GM19324 (cell line): ENCODE measurements at regions not wholly inside any gene's neighbourhood (a gene's known extent, or its start where the extent isn't known, plus 50 kb on each side); places are given as distances from the start of the nearest gene placed in this dataset.

Experiments used
- ATAC-seq: cut with Tn5 transposase; IDR thresholded peaks from one replicate; pipeline ENCODE4 v1.9.1; 2021; ENCODE audit warnings: mild to moderate bottlenecking, moderate library complexity; ENCODE audit not compliant: unreplicated experiment, low FRiP score

DNA sequence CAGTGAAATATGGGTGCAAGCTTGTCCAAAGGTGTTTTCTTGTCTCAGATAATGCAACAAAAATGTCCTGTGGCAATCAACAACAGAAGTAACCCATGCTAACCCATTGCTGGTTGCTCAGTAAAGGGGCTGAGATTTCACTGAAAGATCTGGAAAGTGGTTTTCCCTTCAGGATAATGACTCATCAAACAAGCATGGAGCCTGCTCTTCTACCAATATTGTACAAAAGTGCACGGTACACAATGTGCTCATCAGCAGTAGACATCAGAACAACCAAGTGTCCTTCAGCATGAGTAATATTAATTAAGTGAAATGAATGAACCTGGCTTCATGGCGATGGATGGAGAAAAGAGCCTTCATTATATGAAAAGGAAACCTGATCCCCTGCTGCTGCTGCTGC is 287.1 kb upstream of the NEBL start:
- no peak for ATAC-seq

- no peak for ATAC-seq
Measured at GRCh38 chr10:21183025-21183424, 285.9 kb upstream of the NEBL start.

DNA sequence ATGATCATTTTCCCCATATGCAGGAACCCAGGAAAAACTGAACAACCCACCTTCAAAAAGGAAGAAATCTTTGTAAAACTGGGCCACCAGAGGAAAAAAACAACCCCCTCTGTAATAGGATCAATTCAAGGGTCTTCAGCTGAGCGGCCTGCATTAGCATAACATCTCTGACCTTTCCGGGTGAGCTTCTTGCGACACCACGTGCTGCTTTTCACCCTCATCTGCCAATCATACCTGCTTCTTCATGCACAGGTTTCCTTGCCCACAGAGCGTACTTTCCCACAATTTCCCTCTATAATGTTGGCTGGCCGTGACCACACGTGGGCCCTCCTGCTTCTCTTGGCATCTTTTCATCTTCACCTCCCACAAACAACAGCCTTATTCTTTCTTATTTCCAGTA is 284.3 kb upstream of the NEBL start:
- ATAC-seq, result no peak

- no peak for ATAC-seq
Measured at GRCh38 chr10:21180604-21181003, 283.5 kb upstream of the NEBL start.

DNA sequence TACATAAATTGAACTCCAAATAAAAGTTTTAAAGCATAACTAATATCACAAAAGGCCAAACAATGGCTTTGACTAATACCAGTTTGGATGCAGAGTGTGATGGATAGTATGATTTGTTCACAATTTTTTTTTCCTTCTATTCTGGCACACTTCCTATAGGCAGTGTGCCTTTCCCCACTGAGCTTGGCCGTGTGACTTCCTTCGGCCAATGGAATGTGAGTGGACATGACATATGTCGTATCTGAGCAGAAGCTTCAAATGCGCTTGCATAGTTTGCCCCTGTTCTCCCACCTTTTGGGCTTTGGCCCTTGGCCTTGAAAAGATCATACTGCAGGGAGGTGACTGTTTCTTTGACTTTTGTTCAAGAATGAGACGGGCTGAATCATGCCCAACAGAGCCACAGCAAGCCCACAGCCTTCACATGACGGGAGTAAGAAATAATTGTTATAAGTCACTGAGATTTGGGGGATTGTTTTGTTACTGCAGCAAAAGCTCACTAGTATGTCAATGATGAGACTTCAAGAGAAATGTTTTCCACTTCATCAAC is 279.9 kb upstream of the NEBL start:
- no peak for ATAC-seq

DNA sequence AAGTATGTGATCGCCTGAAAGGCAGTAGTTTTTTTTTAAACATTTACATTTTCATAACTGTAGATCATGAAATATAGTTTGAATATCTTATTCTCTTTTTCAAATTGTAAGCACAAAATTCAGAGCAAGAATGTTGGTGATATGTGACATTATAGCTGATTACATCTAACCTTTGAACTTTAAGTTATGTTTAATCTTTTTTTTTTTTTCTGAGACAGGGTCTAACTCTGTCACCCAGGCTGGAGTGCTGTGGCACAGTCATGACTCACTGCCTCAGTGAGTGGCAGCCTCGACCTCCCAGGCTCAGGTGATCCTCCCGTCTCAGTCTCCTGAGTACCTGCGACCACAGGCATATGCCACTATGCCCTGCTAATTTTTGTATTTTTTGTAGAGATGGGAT is 278.7 kb upstream of the NEBL start:
- no peak for ATAC-seq

- ATAC-seq, result no peak
Measured at GRCh38 chr10:21174715-21175495, 277.8 kb upstream of the NEBL start.

- ATAC-seq, result no peak
Measured at GRCh38 chr10:21173802-21174714, 276.9 kb upstream of the NEBL start.

- ATAC-seq, result no peak
Measured at GRCh38 chr10:21172930-21173801, 276.1 kb upstream of the NEBL start.

DNA sequence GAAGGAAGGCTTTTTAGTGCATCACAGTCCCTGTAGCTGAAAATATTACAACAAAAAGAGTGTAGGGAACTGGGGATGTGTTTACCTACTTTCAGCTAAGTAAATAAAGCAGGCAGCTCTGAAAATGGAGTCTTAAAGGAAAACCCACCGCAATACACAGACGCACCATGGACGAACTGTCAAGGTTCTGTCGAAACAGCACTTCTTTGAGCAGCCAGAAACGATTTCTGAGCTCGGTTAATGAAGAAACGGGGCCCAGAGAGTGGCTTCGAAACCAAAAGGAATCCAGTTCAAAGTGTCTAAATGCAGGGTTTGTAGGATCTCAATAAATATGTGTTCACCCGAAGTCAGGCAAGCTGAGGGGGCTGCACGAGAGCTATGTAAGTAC is 275.4 kb upstream of the NEBL start:
- ATAC-seq, result no peak

GRCh38 chr10:21171936-21172541 is 274.9 kb upstream of the NEBL start:
- ATAC-seq, result no peak

GRCh38 chr10:21171197-21171935 is 274.3 kb upstream of the NEBL start:
- ATAC-seq, result no peak

- ATAC-seq, result no peak
Measured at GRCh38 chr10:21170216-21170615, 273.1 kb upstream of the NEBL start.

DNA sequence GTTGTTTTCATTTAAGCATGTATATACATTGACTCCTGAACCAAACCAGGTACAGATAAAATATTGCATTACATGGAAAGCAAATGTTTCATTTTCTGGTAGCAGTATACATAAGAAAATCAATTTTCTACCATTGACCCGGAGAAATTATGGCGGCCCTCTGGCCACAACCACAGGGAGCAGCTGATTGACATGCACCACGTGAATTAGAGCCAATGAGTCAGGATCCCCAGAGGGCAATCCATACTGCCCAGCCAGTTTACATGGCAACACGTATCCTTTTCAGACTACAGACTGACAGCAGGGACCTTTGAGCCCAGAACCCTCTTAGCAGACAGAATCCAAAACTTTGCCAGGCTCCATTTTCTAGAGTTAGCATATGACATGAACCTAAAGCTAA is 272.2 kb upstream of the NEBL start:
- ATAC-seq, result no peak

GRCh38 chr10:21167288-21168010 is 270.3 kb upstream of the NEBL start:
- no peak for ATAC-seq

GRCh38 chr10:21166557-21167287 is 269.6 kb upstream of the NEBL start:
- no peak for ATAC-seq

DNA sequence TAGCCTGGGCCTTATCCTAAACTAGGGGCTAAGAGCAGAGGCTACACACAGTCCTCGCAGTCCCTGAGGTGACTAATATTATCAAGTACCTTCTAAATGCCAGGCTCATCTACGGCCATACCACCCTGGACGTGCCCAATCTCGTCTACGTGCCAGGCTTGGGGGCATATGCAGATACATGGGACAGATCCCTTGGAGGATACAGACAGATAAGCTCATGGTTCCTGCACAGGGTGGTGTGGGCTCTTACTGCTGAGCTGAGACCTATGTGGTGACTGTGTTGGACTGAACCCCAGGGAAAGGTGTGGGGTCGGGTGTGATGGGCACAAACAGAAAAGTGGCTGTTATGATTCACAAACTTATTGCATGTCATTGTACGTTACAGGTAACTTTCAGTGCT is 268.4 kb upstream of the NEBL start:
- ATAC-seq, result no peak

DNA sequence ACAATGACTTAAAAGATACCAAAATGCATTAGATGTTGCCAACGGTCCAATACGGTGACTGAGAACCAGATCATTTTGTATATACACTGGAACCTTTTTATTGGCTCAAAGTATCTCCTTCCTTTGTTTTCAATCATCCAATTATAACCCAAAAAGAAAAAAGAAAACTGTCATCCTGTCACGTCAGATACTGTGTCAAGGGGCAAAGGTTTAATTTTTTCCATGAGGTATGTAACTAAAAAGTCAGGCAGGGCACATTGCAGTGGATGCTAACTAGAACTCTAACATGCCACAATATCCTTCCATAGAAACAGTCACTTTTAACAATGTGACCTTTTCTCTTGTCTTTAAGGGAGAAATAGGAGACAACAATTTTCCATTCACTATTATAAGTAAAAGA is 267.6 kb upstream of the NEBL start:
- ATAC-seq, result no peak
